ENCODE measurements at regions not wholly inside any gene's neighbourhood (a gene's known extent, or its start where the extent isn't known, plus 50 kb on each side); places are given as distances from the start of the nearest gene placed in this dataset.

DNA sequence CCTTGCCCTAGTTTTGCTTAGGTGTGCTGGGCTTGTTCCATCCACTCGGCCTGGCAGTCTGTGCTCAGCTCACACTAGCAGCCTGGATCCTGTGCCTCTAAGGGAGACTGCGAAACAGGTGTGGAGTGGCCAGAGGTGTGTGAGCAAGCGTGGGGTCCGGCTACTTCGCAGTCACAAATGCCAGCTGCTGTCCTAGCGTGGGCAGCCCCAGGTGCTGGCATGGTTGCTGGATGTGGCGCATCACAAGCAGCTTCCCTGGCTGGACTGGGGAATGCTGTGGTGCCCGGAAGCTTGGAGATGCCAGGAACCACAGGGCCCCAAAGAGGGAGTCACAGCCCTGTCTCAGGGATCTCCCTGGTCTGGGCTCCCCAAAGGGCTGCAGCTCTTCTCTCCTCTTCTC is 119.0 kb upstream of the TMEFF2 start:
- ChIA-PET POLR2A (no interaction called here), CTCF (no interaction called here), RAD21 (ENCODE audit: low non-redundant PET in 1 of 2, low total read pairs in 2 of 2, uncharacterized antibody in 2 of 2, unreplicated experiment in 2 of 2) (no interaction called here)
- no TSS peak for BruUV-seq (replicated peaks)
- H3K79me2 ChIP-seq (ENCODE audit: insufficient read depth, low read length), result no peaks in the 10 kb centered on the region
- no peak for TF ChIP-seq EGR1 (IDR thresholded peaks at IDR 0.05; ENCODE audit: low read depth)
- TF ChIP-seq, protein P1, sequence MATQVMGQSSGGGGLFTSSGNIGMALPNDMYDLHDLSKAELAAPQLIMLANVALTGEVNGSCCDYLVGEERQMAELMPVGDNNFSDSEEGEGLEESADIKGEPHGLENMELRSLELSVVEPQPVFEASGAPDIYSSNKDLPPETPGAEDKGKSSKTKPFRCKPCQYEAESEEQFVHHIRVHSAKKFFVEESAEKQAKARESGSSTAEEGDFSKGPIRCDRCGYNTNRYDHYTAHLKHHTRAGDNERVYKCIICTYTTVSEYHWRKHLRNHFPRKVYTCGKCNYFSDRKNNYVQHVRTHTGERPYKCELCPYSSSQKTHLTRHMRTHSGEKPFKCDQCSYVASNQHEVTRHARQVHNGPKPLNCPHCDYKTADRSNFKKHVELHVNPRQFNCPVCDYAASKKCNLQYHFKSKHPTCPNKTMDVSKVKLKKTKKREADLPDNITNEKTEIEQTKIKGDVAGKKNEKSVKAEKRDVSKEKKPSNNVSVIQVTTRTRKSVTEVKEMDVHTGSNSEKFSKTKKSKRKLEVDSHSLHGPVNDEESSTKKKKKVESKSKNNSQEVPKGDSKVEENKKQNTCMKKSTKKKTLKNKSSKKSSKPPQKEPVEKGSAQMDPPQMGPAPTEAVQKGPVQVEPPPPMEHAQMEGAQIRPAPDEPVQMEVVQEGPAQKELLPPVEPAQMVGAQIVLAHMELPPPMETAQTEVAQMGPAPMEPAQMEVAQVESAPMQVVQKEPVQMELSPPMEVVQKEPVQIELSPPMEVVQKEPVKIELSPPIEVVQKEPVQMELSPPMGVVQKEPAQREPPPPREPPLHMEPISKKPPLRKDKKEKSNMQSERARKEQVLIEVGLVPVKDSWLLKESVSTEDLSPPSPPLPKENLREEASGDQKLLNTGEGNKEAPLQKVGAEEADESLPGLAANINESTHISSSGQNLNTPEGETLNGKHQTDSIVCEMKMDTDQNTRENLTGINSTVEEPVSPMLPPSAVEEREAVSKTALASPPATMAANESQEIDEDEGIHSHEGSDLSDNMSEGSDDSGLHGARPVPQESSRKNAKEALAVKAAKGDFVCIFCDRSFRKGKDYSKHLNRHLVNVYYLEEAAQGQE (IDR thresholded peaks at IDR 0.05; ENCODE audit: low read depth), result no peak
- no peak for TF ChIP-seq SP1 (IDR thresholded peaks at IDR 0.05; ENCODE audit: low read depth)
- TF ChIP-seq ZNF274 (IDR thresholded peaks at IDR 0.05; ENCODE audit: low read depth, low read length), result no peak
- TF ChIP-seq FOSL1 (IDR thresholded peaks at IDR 0.05; ENCODE audit: low read depth), result no peak
- TF ChIP-seq, protein P2, sequence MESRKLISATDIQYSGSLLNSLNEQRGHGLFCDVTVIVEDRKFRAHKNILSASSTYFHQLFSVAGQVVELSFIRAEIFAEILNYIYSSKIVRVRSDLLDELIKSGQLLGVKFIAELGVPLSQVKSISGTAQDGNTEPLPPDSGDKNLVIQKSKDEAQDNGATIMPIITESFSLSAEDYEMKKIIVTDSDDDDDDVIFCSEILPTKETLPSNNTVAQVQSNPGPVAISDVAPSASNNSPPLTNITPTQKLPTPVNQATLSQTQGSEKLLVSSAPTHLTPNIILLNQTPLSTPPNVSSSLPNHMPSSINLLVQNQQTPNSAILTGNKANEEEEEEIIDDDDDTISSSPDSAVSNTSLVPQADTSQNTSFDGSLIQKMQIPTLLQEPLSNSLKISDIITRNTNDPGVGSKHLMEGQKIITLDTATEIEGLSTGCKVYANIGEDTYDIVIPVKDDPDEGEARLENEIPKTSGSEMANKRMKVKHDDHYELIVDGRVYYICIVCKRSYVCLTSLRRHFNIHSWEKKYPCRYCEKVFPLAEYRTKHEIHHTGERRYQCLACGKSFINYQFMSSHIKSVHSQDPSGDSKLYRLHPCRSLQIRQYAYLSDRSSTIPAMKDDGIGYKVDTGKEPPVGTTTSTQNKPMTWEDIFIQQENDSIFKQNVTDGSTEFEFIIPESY (IDR thresholded peaks at IDR 0.05; ENCODE audit: extremely low read depth, insufficient replicate concordance, low read length), result no peak
- no peak for TF ChIP-seq CEBPB (IDR thresholded peaks at IDR 0.05; ENCODE audit: low read depth)
- no peak for TF ChIP-seq POLR2A (IDR thresholded peaks at IDR 0.05; ENCODE audit: borderline replicate concordance, extremely low read depth, insufficient read depth, insufficient read length)
- TF ChIP-seq, protein P3, sequence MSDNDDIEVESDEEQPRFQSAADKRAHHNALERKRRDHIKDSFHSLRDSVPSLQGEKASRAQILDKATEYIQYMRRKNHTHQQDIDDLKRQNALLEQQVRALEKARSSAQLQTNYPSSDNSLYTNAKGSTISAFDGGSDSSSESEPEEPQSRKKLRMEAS (IDR thresholded peaks at IDR 0.05), result no peak
- TF ChIP-seq YY1 (IDR thresholded peaks at IDR 0.05; ENCODE audit: extremely low read depth, insufficient replicate concordance, low read depth, low read length), result no peak
- no peak for DNase-seq (ENCODE audit: low read depth, low spot score)
- H3K27me3 ChIP-seq (ENCODE audit: insufficient read depth, low read length), result no peaks in the 10 kb centered on the region
- ATAC-seq, result no peak
- no peak overlapping the region for H3K4me3 ChIP-seq (replicated peaks in 1 of 2; ENCODE audit: low read depth in 1 of 2, low read length in 2 of 2)
- H2AFZ ChIP-seq (ENCODE audit: low read depth, low read length, poor library complexity, severe bottlenecking), result no peak overlapping the region
- H3K27ac ChIP-seq (ENCODE audit: low read depth, low read length), result no peak overlapping the region
- no peaks in the 10 kb centered on the region for H4K20me1 ChIP-seq (ENCODE audit: insufficient read depth)
- H3K9me3 ChIP-seq (ENCODE audit: control insufficient read depth in 1 of 2, insufficient read depth in 1 of 2, low read depth in 1 of 2, low read length in 2 of 2), result no peaks in the 10 kb centered on the region
- intact Hi-C loops (cut with micrococcal nuclease), result no loop called here
- no peaks in the 10 kb centered on the region for H3K36me3 ChIP-seq (ENCODE audit: control insufficient read depth in 1 of 2, insufficient read depth in 2 of 2, low read length in 2 of 2)
- H3K4me1 ChIP-seq (ENCODE audit: control insufficient read depth in 1 of 2, insufficient read depth in 2 of 2, low read length in 2 of 2), result no peaks in the 10 kb centered on the region
- no peak overlapping the region for H3K4me2 ChIP-seq (ENCODE audit: low read length)
- H3K9ac ChIP-seq (ENCODE audit: low read length), result no peak overlapping the region
- H3K9me2 ChIP-seq (ENCODE audit: insufficient read depth), result no peaks in the 10 kb centered on the region

Measured in HCT116 (cell line).